NCI-H1694 treated with DMSO at 0.1 percent for 48 hours (cell line): ENCODE measurements at regions not wholly inside any gene's neighbourhood (a gene's known extent, or its start where the extent isn't known, plus 50 kb on each side); places are given as distances from the start of the nearest gene placed in this dataset.
"Not testable (repeated sequence)": the region's sequence is repeated elsewhere in the genome, so short reads cannot be mapped to it uniquely, and the experiment has no call there.

Source experiments
- DNase-seq: peaks from one replicate; lab custom pipeline; 2025; lab: John Stamatoyannopoulos, UW

DNA sequence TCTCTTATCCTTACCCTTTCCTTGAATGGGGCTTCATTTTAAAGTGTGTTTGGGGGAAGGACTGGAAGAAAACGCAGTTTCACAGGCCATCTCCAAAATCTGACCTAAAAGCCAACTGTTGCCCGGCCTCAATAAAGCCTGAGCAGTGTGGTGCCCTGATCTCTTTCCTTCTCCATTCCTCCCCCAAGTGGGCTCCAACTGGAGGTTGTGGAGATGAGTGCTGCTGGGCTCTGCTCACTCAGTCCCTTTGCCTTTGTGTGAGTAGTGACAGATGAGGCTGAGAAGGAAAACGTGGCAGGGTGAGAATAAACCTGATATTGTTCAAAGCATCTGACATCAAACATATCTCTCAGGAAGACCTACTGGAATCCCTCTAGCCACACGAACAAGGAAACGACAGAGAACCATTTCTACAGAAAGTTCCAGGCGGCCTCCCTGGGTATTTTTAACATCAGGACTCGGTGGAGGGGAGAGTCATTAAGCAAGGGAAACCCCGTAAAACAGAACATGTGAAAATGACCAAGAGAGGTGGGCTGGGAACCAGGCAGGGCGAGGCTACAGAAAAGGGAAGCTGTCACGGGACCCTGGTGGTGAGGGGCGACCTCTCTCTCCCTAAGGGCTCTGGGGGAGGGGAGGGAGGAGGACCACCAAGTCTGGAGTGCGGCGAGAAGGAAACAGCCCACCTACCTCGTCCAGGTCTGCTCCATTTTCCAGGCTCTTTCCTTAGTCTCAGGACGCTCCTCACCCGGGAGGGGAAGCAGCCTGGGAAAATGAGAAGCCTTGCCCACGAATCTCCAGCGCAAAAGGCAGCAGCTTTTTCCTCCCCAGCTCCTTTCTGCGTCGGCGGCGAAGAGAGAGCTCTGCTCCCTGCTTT lies 59.1 kb upstream of the NBPF26 start:
- DNase-seq, result not testable (repeated sequence)

DNA sequence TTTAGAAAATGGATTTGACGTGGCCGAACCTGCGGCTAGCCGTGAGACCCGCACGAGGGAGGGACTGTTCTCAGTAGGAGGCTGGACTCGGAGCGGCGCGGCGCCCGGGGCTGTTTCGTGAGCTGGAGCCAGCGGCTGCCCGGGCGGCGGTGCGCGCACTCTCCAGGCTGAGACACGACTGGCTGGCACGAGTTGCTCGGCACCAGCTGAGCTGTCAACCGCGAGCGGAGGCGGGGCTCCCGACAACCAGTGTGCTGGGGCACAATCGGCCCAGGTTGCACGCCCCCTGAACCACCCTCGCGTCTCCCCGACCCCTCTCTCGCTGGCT lies 58.5 kb upstream of the NBPF26 start:
- not testable (repeated sequence) for DNase-seq

DNA sequence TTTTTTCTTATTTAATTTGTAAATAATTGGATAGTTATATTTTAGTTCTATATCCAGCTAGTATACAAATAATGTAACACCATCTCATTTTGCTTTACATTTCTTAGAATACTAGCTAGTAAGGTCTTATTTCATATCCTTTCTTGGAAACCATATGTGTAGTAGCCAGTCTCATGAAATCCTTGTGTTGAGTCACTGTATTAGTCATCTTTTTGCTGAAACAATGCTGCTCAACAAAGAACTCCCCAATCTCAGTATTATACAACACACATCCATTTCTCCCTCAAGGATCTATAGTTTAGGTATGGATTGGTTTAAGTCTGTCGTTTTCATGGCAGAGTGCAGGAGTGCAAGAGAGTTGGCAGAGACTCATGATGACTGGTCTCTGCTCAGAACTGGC lies 55.6 kb upstream of the NBPF26 start:
- DNase-seq, result not testable (repeated sequence)
